GM04503 (cell line): ENCODE measurements at regions not wholly inside any gene's neighbourhood (a gene's known extent, or its start where the extent isn't known, plus 50 kb on each side); places are given as distances from the start of the nearest gene placed in this dataset.

Source experiments
- DNase-seq: peaks from one replicate; pipeline ENCODE4 v3.0.0-alpha.2; 2012; ENCODE audit warnings: low read depth

GRCh38 chr7:16001477-16001876 is 315.0 kb upstream of the MEOX2 start:
- DNase-seq, result no peak

DNA sequence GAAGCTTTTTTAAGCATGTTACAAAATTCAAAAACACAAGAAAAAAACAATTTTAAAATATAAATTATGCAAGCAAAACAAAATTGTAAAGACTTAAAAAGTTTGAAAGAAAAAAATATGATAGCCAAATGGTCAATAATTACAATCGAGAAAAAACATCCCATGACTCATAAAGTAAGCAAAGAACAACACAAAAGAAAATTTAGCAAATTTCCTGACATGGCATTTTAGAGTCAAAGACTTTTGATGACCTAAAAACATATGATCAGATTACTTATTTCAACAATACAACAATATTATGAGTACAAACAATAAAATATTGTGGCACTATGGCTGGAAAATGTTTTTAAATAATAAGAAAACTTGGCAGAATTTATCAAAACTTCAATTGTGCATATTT is 312.1 kb upstream of the MEOX2 start:
- DNase-seq, result no peak

- no peak for DNase-seq
Observed at GRCh38 chr7:15995027-15995426, 308.5 kb upstream of the MEOX2 start.

DNA sequence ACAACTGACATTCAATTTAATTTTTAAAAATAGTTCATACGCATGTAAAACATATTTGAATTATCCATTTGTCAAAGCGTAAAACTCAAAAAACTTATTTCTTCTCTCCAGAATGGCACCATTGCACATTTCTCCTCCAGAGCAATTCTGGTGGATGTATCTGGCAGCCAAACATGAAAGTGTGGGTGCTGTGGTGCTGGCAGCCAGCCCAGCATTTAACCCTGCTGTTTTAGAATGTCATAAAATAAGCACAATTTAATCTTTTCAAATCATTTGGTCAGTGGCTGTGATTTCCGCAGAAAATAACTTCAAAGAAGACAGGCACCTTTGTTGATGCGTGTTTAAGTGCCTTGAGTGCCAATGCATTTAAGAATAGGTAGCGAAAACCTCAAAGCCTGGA is 302.7 kb upstream of the MEOX2 start:
- no peak for DNase-seq

DNA sequence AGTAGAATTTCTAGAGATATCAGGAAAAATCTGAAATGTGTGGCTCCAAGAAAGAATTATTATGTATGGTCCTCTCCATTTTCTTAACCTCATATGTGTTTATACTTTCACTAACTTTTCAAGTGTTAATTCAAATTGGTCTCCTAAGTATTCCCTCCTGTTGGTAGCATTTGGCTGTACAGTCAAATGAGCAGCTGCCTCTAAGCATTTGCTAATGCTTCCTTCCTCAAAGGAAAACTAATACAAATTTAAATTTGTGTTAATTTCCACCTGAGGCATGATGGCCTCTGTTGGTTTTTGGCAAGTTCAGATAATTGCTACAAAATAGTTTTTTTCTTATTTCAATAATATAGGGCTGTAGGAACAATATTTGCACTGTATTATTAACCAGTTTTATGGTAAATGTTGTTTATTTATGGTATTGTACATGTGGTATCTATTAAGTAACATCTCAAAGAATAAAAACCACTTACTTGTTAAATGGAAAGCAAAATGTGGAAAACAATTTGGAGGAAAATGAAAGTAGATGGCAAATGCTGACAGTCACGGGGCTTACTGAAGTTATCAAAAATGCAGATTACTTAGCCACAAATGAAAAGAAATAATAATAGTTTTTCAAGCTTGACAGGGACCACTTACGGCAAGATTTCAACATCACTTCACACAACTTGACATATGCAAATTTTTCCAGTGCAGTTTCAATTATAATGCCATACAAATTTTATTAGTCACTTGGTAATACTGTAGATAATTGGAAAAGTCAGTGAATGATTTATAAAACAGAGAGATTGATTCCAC is 299.3 kb upstream of the MEOX2 start:
- DNase-seq, result no peak

GRCh38 chr7:15977663-15978062 is 291.2 kb upstream of the MEOX2 start:
- DNase-seq, result peak; percentile 63

- no peak for DNase-seq
Observed at GRCh38 chr7:15972862-15973275, 286.4 kb upstream of the MEOX2 start.

DNA sequence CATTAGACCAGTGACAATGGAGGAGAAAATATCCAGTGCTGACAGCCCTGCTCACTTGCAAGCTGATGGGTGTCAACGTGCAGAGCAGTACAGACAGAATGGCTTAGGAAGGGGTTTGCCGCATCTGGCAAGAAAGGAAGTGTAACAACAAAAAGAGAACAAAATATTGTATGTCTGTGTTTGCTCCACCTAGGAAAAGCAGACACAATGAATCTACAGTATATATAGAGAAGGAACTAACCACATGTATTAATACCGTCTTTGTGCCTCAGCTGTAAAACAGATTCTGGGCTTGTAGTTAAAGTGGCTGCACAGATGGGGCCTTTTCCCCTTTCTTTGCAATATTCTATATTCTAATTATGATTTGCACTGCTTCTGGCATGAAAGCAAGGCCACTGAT is 281.1 kb upstream of the MEOX2 start:
- DNase-seq, result no peak

DNA sequence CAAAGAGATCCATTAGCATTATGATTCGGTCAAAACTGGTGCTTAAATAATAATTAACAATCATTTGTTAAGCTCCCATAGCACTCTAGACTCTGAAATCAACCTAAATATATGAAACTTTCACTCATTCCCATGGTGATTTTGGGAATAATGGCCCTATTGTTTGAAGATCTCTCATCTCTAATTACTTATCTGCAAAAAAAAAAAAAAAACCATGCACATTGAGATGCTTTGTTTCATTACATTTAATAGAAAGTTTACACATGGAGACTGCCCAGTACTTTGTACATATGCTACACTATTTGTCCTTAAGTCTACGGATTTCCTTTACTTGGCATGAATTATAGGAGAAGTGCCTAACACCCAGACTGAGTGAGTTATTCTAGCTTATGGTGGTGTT is 280.6 kb upstream of the MEOX2 start:
- no peak for DNase-seq

DNA sequence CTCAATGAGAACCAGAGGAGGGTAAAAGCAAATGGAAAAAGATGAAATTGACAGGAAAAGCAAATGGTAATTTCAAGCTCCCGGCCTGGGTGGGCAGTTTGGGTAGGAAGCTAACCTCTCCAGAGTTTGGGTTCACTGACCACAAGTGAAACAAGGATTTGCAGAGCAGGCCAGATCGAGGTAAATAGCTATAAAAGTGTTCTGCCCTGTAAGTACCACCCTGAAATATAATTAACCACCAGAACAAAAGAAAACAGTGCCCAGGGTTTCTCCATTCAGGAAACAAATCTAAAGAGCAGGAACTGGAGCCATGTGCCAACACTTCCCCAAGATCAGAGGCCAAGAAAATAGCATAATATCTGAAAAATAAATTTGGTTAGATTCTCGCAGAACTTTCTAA is 276.7 kb upstream of the MEOX2 start:
- no peak for DNase-seq

GRCh38 chr7:15954671-15955354 is 268.3 kb upstream of the MEOX2 start:
- no peak for DNase-seq

DNA sequence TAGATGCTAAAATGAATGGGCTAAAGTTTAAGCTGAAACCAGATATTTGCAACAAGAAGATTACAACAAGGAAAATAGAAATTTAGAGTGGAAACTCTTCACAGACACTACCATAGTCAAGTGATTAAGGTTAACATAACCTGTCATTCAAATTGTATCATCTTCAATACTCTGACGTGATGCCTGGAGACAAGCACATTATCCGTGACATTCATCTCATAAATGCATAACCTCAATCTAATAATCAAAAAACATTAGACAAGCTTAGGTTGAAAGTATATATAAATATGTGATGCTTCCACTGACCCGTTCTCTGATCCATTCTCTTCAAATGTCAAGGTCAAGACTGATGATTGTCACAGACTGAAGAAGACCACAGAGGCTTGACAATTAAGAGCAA is 263.8 kb upstream of the MEOX2 start:
- no peak for DNase-seq

DNA sequence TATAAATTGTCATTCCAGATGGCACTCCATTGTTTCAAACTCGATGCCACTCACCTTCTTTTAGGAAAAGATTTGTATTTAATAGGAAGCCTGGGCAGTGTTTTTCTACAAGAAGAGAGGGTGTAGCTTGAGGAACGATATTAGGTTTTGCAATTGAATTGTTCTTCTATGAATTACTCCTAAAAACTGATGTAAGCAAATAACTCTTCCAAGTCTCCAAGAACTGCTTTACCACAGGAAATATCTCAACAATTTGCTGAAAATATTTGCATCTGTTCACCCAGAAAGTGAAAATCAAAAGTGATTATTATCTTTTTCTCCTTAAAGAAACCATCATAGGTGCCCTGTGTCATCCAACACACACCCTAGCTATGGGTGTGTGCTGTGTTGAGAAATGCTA is 261.3 kb upstream of the MEOX2 start:
- DNase-seq, result peak; percentile 38

DNA sequence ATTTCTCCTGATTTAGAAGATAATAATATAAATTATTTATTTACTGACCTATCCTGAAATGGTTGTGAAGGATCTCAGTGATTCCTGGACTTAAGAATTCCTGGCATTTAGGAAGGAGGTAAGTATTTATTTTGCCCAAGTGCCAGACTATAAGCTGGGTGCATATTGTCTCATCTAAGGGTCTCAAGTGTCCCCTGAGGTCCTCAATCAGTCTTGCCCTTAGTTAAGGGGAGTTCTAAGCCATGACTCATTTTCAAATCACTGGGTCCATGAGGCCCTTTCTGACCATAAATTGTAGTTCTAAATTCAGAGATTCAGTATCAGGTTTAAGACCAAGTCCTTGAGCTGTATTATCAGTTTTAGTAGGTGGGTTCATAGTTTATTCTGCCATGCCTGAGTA is 251.6 kb upstream of the MEOX2 start:
- no peak for DNase-seq

- DNase-seq, result no peak
Observed at GRCh38 chr7:15937571-15937970, 251.1 kb upstream of the MEOX2 start.

GRCh38 chr7:15936991-15937390 is 250.5 kb upstream of the MEOX2 start:
- no peak for DNase-seq

DNA sequence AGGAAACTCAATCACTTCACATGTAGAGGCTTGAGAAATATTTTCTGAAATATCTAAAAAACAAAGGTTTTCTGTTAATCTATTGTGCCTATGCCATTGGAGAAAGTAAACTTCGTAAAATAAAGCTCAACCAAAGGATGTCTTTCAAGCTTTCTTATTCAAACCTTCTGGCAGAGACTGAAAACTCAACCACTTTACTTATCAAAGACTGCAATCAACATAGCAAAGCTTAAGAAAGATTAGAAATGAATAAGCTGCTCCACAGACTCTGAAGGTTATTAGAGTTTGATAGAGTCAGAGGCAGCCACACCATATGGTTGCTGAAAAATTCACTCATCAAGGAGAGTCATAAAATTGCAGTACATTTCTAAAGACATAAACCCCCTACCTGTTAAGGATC is 245.8 kb upstream of the MEOX2 start:
- no peak for DNase-seq

DNA sequence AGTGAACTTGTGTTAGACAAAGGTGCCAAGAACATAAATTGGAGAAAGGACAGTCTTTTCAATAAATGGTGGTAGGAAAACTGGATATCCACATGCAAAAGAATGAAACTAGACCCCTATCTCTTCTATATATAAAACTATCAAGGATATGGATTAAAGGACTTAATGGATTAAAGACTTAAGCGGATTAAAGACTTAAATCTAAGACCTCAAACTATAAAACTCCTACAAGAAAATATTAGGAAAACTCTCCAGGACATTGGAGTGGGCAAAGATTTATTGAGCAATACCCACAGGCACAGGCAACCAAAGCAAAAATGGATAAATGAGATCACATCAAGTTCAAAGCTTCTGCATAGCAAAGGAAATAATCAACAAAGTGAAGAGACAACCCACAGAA is 242.9 kb upstream of the MEOX2 start:
- DNase-seq, result no peak

GRCh38 chr7:15925608-15926007 is 239.1 kb upstream of the MEOX2 start:
- DNase-seq, result no peak

DNA sequence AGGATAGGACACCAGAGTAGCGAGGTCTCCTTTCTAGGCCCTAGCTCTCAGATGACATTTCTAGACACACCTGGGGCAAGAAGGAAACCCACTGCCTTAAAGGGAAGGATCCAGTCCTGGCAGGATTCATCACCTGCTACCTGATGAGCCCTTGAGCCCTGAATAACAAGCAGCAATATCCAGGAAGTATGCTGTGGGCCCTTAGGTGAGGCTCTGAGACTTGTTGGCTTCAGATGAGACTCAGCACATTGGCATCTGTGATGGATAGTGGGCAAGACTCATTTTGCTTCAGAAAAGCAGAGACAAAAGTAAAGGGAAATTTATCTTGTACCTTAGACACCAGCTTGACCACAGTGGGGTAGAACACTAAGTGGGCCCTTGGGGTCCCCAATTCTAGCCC is 238.4 kb upstream of the MEOX2 start:
- no peak for DNase-seq

- no peak for DNase-seq
Observed at GRCh38 chr7:15922002-15922401, 235.5 kb upstream of the MEOX2 start.

GRCh38 chr7:15921576-15921975 is 235.1 kb upstream of the MEOX2 start:
- DNase-seq, result peak; percentile 42

- no peak for DNase-seq
Observed at GRCh38 chr7:15920953-15921352, 234.5 kb upstream of the MEOX2 start.
